ENCODE measurements at regions not wholly inside any gene's neighbourhood (a gene's known extent, or its start where the extent isn't known, plus 50 kb on each side); places are given as distances from the start of the nearest gene placed in this dataset.

DNA sequence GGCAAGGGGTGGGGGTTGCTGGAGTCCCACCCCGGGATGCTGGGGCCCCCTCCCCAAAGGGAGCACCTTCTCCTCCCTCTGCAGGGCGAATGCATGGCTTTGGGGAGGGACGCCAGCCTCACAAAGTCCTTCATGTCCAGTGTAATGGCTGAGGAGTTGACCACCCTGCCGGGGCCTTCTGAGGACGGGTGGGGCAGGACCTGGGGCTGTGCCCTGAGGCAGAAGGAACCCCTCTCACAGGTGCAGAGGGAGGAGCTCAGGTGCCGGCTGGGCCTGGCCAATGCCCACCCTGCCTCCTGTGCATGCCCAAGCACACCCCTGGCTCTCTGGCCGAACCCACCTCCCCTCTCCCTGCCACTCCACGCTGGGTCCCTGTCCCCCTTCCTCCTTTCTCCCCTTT is 64.3 kb upstream of the RNU6ATAC start:
- Mint-ChIP-seq H3K4me3 (ENCODE audit: low read depth) (no peak overlapping the region), H3K9me3 (ENCODE audit: low read depth) (no peaks in the 10 kb centered on the region), H3K4me1 (ENCODE audit: low read depth) (peaks cover 3% of the 10 kb centered on the region), H3K36me3 (ENCODE audit: insufficient read depth) (no peaks in the 10 kb centered on the region), H3K27me3 (peaks cover 30% of the 10 kb centered on the region), H3K27ac (no peak overlapping the region)
- no peak for DNase-seq (ENCODE audit: low spot score, unreplicated experiment)
- no peak for TF ChIP-seq CTCF (IDR thresholded peaks at IDR 0.05; ENCODE audit: unreplicated experiment)

DNA sequence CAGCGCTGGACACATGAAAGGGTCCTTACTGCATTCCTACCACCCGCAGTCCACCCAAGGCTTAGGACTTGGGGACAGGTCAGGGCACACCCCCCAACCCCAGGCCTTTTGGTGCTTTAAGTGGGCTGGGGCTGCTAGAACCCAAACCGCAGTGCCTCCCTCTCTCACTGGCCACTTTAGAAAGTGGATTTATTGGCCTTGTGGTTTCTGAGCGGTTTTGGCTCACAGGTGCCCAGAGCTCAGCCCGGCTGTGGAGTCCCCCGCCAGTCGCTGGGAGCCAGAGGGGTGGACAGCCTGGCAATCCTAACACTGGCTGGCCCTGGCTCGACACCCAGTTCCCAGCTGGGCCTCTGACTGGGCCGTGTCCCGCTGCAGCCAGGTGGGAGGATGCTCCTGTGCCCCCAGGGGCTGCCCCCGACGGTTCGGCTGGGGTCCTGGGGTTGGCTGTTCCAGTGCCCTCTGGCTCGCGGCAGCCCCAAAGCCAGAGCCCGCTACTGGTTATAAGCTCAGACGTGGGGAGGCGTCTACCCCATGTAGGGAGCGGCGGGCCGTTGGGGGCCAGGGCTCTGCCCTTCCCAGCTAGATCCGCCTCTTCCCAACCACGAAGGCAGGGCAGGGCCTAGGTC is 65.2 kb upstream of the RNU6ATAC start:
- no peaks in the 10 kb centered on the region for H3K36me3 Mint-ChIP-seq (ENCODE audit: insufficient read depth)
- peaks cover 26% of the 10 kb centered on the region for H3K27me3 Mint-ChIP-seq
- H3K27ac Mint-ChIP-seq: no peak overlapping the region
- H3K4me3 Mint-ChIP-seq (ENCODE audit: low read depth): no peak overlapping the region
- H3K4me1 Mint-ChIP-seq (ENCODE audit: low read depth): peaks cover 3% of the 10 kb centered on the region
- H3K9me3 Mint-ChIP-seq (ENCODE audit: low read depth): no peaks in the 10 kb centered on the region
- DNase-seq (ENCODE audit: low spot score, unreplicated experiment): no peak
- TF ChIP-seq CTCF (IDR thresholded peaks at IDR 0.05; ENCODE audit: unreplicated experiment): no peak

- no peak for DNase-seq (ENCODE audit: low spot score, unreplicated experiment)
- H3K4me1 Mint-ChIP-seq (ENCODE audit: low read depth): peaks cover 3% of the 10 kb centered on the region
- H3K36me3 Mint-ChIP-seq (ENCODE audit: insufficient read depth): no peaks in the 10 kb centered on the region
- no peak overlapping the region for H3K4me3 Mint-ChIP-seq (ENCODE audit: low read depth)
- no peaks in the 10 kb centered on the region for H3K9me3 Mint-ChIP-seq (ENCODE audit: low read depth)
- peaks cover 25% of the 10 kb centered on the region for H3K27me3 Mint-ChIP-seq
- TF ChIP-seq CTCF (IDR thresholded peaks at IDR 0.05; ENCODE audit: unreplicated experiment): no peak
- no peak overlapping the region for H3K27ac Mint-ChIP-seq
Observed at GRCh38 chr9:134230092-134230941, 66.0 kb upstream of the RNU6ATAC start.

DNA sequence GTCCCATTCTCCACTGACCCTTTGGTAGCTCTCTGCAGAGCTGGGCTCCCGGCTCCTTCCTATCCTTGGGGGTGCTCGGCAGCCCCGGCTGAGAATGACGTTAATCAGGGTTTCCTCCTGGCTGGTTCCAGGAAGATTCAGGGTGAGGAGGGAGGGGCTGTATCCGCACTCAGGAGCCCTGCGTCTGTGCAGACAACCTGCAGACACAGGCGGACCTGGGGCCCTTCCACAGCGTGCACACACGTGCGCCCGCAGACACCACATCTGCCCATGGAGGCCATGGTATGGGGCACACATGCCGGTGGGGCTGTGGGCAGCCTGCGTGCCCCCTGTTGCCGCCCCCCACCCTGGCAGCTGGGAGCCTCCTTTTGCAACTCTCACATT is 66.6 kb upstream of the RNU6ATAC start:
- H3K27me3 Mint-ChIP-seq: peaks cover 21% of the 10 kb centered on the region
- no peaks in the 10 kb centered on the region for H3K36me3 Mint-ChIP-seq (ENCODE audit: insufficient read depth)
- no peak overlapping the region for H3K4me3 Mint-ChIP-seq (ENCODE audit: low read depth)
- no peak for DNase-seq (ENCODE audit: low spot score, unreplicated experiment)
- no peak overlapping the region for H3K27ac Mint-ChIP-seq
- no peaks in the 10 kb centered on the region for H3K9me3 Mint-ChIP-seq (ENCODE audit: low read depth)
- no peak for TF ChIP-seq CTCF (IDR thresholded peaks at IDR 0.05; ENCODE audit: unreplicated experiment)
- no peaks in the 10 kb centered on the region for H3K4me1 Mint-ChIP-seq (ENCODE audit: low read depth)

DNA sequence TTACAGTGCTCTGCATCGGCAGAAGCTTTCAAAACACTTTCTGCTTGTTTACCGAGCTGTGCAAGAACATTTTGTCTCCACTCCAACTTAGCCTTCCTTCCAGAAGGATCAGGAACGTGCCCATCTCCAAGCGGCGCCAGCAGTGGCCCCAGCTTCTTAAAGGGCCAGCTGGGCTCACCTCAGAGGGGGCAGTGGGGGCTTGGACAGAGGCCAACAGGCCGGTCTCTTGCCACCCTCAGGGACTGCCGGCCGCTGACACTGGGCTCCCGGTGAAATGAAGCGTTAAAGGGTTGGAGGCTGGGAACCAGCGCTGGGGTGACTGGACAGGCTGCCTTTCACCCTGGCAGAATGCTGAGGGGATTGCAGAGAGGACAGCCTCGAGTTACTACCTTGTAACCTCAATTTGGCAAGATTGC is 67.0 kb upstream of the RNU6ATAC start:
- TF ChIP-seq CTCF (IDR thresholded peaks at IDR 0.05; ENCODE audit: unreplicated experiment): no peak
- DNase-seq (ENCODE audit: low spot score, unreplicated experiment): no peak
- H3K36me3 Mint-ChIP-seq (ENCODE audit: insufficient read depth): no peaks in the 10 kb centered on the region
- no peak overlapping the region for H3K4me3 Mint-ChIP-seq (ENCODE audit: low read depth)
- no peak overlapping the region for H3K27ac Mint-ChIP-seq
- no peaks in the 10 kb centered on the region for H3K4me1 Mint-ChIP-seq (ENCODE audit: low read depth)
- peaks cover 21% of the 10 kb centered on the region for H3K27me3 Mint-ChIP-seq
- no peaks in the 10 kb centered on the region for H3K9me3 Mint-ChIP-seq (ENCODE audit: low read depth)
